GM12878 (cell line): ENCODE measurements at regions not wholly inside any gene's neighbourhood (a gene's known extent, or its start where the extent isn't known, plus 50 kb on each side); places are given as distances from the start of the nearest gene placed in this dataset.

Experiments used
- ATAC-seq: fragments of 200-7000 bp; cut with Tn5 transposase; 3 replicates; pipeline ENCODE4 v1.9.1; 2020; ENCODE audit warnings: mild to moderate bottlenecking, moderate library complexity
- BruUV-seq: library from RNA; stranded (reverse); fragments of 400-500 nt; replicated peaks from 2 replicates; lab custom pipeline; 2021; lab: Mats Ljungman, UMichigan
- CTCF ChIA-PET: fragments of 300-600 bp; sonication (Branson Sonifier 250); formaldehyde crosslinking; extraction: SDS; loops from one replicate; lab custom pipeline; 2021; ENCODE audit warnings: inconsistent platforms; lab: Yijun Ruan, JAX
- POLR2A ChIA-PET: fragments of 350-600 bp; formaldehyde crosslinking; extraction: SDS; loops from one replicate; lab custom pipeline; 2021; ENCODE audit warnings: inconsistent platforms; lab: Charles Lee
- RAD21 ChIA-PET: fragments of 300-600 bp; sonication (Branson Sonifier 250); formaldehyde crosslinking; loops from one replicate; lab custom pipeline; 2023; ENCODE audit warnings: antibody characterized with exemption; ENCODE audit not compliant: unreplicated experiment; lab: Charles Lee
- SMC1A ChIA-PET: fragments of 300-600 bp; sonication (Branson Sonifier 250); formaldehyde crosslinking; loops from one replicate; lab custom pipeline; 2023; ENCODE audit not compliant: unreplicated experiment, uncharacterized antibody; lab: Charles Lee
- DNase-seq: peaks from one replicate; pipeline ENCODE4 v3.0.0-alpha.2; 2011; ENCODE audit warnings: low read depth, low spot score
- FAIRE-seq: peaks from 3 replicates; lab custom pipeline; 2011; peaks lifted over from hg19 to GRCh38; lab: Jason Lieb, UNC
- H2AFZ ChIP-seq: 2 replicates; pipeline ENCODE4 v1.6.0; 2011; ENCODE audit warnings: low read depth, low read length, control low read depth; ENCODE audit not compliant: control insufficient read depth
- H3K27ac ChIP-seq: 2 replicates; pipeline ENCODE4 v1.5.1; 2011; ENCODE audit warnings: control low read depth; ENCODE audit not compliant: control insufficient read depth, insufficient read depth
- H3K27me3 ChIP-seq, 2 experiments: replicated peaks in 1 of 2; 2 replicates each; pipeline versions ENCODE4 v1.6.0 to v1.6.1; 2011; ENCODE audit warnings: low read length in 1 of 2; ENCODE audit not compliant: control insufficient read depth in 2 of 2, insufficient read depth in 2 of 2
- H3K36me3 ChIP-seq, 2 experiments: 2 replicates each; pipeline ENCODE4 v1.5.1; 2011; ENCODE audit warnings: low read length in 1 of 2; ENCODE audit not compliant: control insufficient read depth in 2 of 2, insufficient read depth in 2 of 2
- H3K4me1 ChIP-seq: 2 replicates; pipeline ENCODE4 v1.6.1; 2011; ENCODE audit warnings: mild to moderate bottlenecking, low read length, moderate library complexity, mixed read lengths; ENCODE audit not compliant: control insufficient read depth, insufficient read depth
- H3K4me2 ChIP-seq: 2 replicates; pipeline ENCODE4 v1.6.0; 2011; ENCODE audit warnings: control low read depth; ENCODE audit not compliant: control insufficient read depth, insufficient read depth
- H3K4me3 ChIP-seq: fragments of 200-600 bp; sonication (generic); 2 replicates; pipeline ENCODE4 v1.5.1; 2016
- H3K79me2 ChIP-seq: 2 replicates; pipeline ENCODE4 v1.6.0; 2011; ENCODE audit warnings: low read length; ENCODE audit not compliant: control insufficient read depth, insufficient read depth
- H3K9ac ChIP-seq: 2 replicates; pipeline ENCODE4 v1.8.0; 2011; ENCODE audit warnings: low read length, control low read depth, mixed read lengths; ENCODE audit not compliant: control insufficient read depth, insufficient read depth
- H3K9me3 ChIP-seq: replicated peaks from 3 replicates; pipeline ENCODE4 v1.5.1; 2011; ENCODE audit warnings: mild to moderate bottlenecking, low read length; ENCODE audit not compliant: control insufficient read depth, insufficient read depth
- H4K20me1 ChIP-seq: 2 replicates; pipeline ENCODE4 v1.6.0; 2011; ENCODE audit not compliant: control insufficient read depth, insufficient read depth
- BCL11A ChIP-seq: IDR thresholded peaks from 2 replicates; pipeline ENCODE4 v1.6.1; 2011; ENCODE audit warnings: low read depth, low read length
- CBX5 ChIP-seq: sonication (generic); IDR thresholded peaks from 2 replicates; pipeline ENCODE4 v1.6.1; 2016; ENCODE audit warnings: low read depth, moderate library complexity, mild to moderate bottlenecking, inconsistent platforms
- EZH2 ChIP-seq: IDR thresholded peaks from 2 replicates; pipeline ENCODE4 v1.6.1; 2012; ENCODE audit warnings: low read depth, mild to moderate bottlenecking, control low read depth, inconsistent platforms, low read length, borderline replicate concordance; ENCODE audit not compliant: control insufficient read depth
- IKZF1 ChIP-seq: fragments of 450-650 bp; conservative IDR thresholded peaks from 2 replicates; pipeline ENCODE4 v1.6.1; 2017; ENCODE audit warnings: antibody characterized with exemption, mild to moderate bottlenecking
- MAX ChIP-seq: IDR thresholded peaks from 2 replicates; pipeline ENCODE4 v1.6.1; 2012; ENCODE audit warnings: low read depth, low read length, improper control_type of control experiment
- NFIC ChIP-seq: IDR thresholded peaks from 2 replicates; pipeline ENCODE4 v1.6.1; 2012; ENCODE audit warnings: low read depth, mild to moderate bottlenecking, inconsistent platforms, low read length, moderate library complexity
- NR2C2 ChIP-seq: IDR thresholded peaks from 2 replicates; pipeline ENCODE4 v1.6.1; 2011; ENCODE audit warnings: borderline replicate concordance, low read depth; ENCODE audit not compliant: control insufficient read depth, insufficient read length
- NR2F1 ChIP-seq: fragments of 450-650 bp; conservative IDR thresholded peaks from 2 replicates; pipeline ENCODE4 v1.6.1; 2017; ENCODE audit warnings: mild to moderate bottlenecking
- PRDM15 ChIP-seq: fragments of 450-650 bp; formaldehyde crosslinking; IDR thresholded peaks from 2 replicates; pipeline ENCODE4 v1.4.0; 2020; ENCODE audit warnings: mild to moderate bottlenecking, moderate library complexity
- RUNX3 ChIP-seq: IDR thresholded peaks from 2 replicates; pipeline ENCODE4 v1.6.1; 2012; ENCODE audit warnings: low read length, inconsistent platforms
- SIX5 ChIP-seq: IDR thresholded peaks from 2 replicates; pipeline ENCODE4 v1.6.1; 2011; ENCODE audit warnings: mild to moderate bottlenecking, low read depth, low read length, moderate library complexity; ENCODE audit not compliant: severe bottlenecking
- SMC3 ChIP-seq: IDR thresholded peaks from 2 replicates; pipeline ENCODE4 v1.6.1; 2011; ENCODE audit warnings: low read length, improper control_type of control experiment, borderline replicate concordance
- ZBTB4 ChIP-seq: fragments of 450-650 bp; formaldehyde crosslinking; IDR thresholded peaks from 2 replicates; pipeline ENCODE4 v1.4.0; 2022; ENCODE audit warnings: mild to moderate bottlenecking, moderate library complexity
- ZNF274 ChIP-seq: IDR thresholded peaks from one replicate; pipeline ENCODE4 v1.8.0; 2011; ENCODE audit not compliant: insufficient read length, insufficient read depth
- WGBS: methylation state at CpG from one replicate; pipeline ENCODE4 v1.1.6; 2016; ENCODE audit warnings: low lambda C conversion rate; ENCODE audit not compliant: insufficient replicate concordance, insufficient coverage; ENCODE audit errors: missing lambda C conversion rate; 5-methylcytosine and 5-hydroxymethylcytosine counted together
- in situ Hi-C: fragments of 300-500 bp; cut with MboI; formaldehyde crosslinking; loops from 9 replicates; pipeline ENCODE4 v1.14.3; 2018; ENCODE audit warnings: mixed read lengths
- intact Hi-C: fragments of 100-400 bp; cut with micrococcal nuclease; formaldehyde crosslinking; loops from one replicate; pipeline ENCODE4 v1.14.2; 2022; ENCODE audit not compliant: unreplicated experiment

- TF ChIP-seq PRDM15 (CRISPR knock-in tag) (no peak), RUNX3 (no peak), NFIC (no peak), MAX (no peak), NR2C2 (no peak), SMC3 (no peak), CBX5 (no peak), NR2F1 (no peak)
- TF ChIP-seq, all 136 proteins: peak for 0
Observed at GRCh38 chr10:45076891-45077290, 76.2 kb downstream of the ZNF22 start (continued).

- no peaks in the 10 kb centered on the region for H3K36me3 ChIP-seq
- intact Hi-C loops = no loop called here
- H3K4me2 ChIP-seq = no peak overlapping the region
- ChIA-PET SMC1A (no interaction called here), CTCF (no interaction called here), RAD21 (no interaction called here), POLR2A (no interaction called here)
- no peak for FAIRE-seq
- no peak overlapping the region for H3K4me3 ChIP-seq
- no peak for DNase-seq
- no peak overlapping the region for H3K27ac ChIP-seq
- no peak overlapping the region for H2AFZ ChIP-seq
- H3K9me3 ChIP-seq = no peaks in the 10 kb centered on the region
- BruUV-seq = no TSS peak
- H3K4me1 ChIP-seq = no peaks in the 10 kb centered on the region
- H3K27me3 ChIP-seq = no peaks in the 10 kb centered on the region; a peak in 1 of 4 replicates
- ATAC-seq = no peak
- H4K20me1 ChIP-seq = no peaks in the 10 kb centered on the region
- no peaks in the 10 kb centered on the region for H3K79me2 ChIP-seq
- no peak overlapping the region for H3K9ac ChIP-seq
- in situ Hi-C loops = no loop called here
- WGBS = 31% methylated on average over 3 of the region's 3 CpGs
- TF ChIP-seq ZNF274 = no peak
- no peak for TF ChIP-seq BCL11A
- TF ChIP-seq PRDM15 (CRISPR knock-in tag) = no peak
- no peak for TF ChIP-seq ZBTB4 (CRISPR knock-in tag)
- TF ChIP-seq SIX5 = no peak
- TF ChIP-seq EZH2 = no peak
- TF ChIP-seq IKZF1 = no peak
Observed at GRCh38 chr10:45080331-45080730, 79.6 kb downstream of the ZNF22 start.
